Right atrium auricular region (tissue), 2 donors: ENCODE measurements at regions not wholly inside any gene's neighbourhood (a gene's known extent, or its start where the extent isn't known, plus 50 kb on each side); places are given as distances from the start of the nearest gene placed in this dataset.
"Not testable (repeated sequence)": the region's sequence is repeated elsewhere in the genome, so short reads cannot be mapped to it uniquely, and the experiment has no call there.

Experiments used
- DNase-seq: peaks from one replicate; pipeline ENCODE4 v3.0.0-alpha.2; 2019; ENCODE audit warnings: low spot score
- H3K27ac ChIP-seq, 2 donors: fragments of 200-600 bp; sonication (generic); 1 replicate in 1 of 2; 2 replicates in 1 of 2; pipeline ENCODE4 v1.5.1; 2016 to 2019
- H3K27me3 ChIP-seq, 2 donors: fragments of 200-600 bp; sonication (generic); one replicate each; pipeline versions ENCODE4 v1.5.1 to v1.6.0; 2017 to 2019
- H3K36me3 ChIP-seq: fragments of 200-600 bp; sonication (generic); one replicate; pipeline ENCODE4 v1.5.1; 2016
- H3K4me1 ChIP-seq, 2 donors: fragments of 200-600 bp; sonication (generic); one replicate each; pipeline versions ENCODE4 v1.5.1 to v1.6.0; 2017 to 2019
- H3K4me3 ChIP-seq, 2 donors: fragments of 200-600 bp; sonication (generic); 1 replicate in 1 of 2; 2 replicates in 1 of 2; pipeline ENCODE4 v1.5.1; 2017 to 2019; ENCODE audit warnings: mild to moderate bottlenecking in 1 of 2, moderate library complexity in 1 of 2
- H3K9me3 ChIP-seq, 2 donors: fragments of 200-600 bp; sonication (generic); one replicate each; pipeline ENCODE4 v1.5.1; 2019
- TF ChIP-seq, protein P1 (sequence below), 2 donors: fragments of 200-600 bp; sonication (generic); IDR thresholded peaks; one replicate each; pipeline ENCODE4 v1.5.1; 2019; ENCODE audit warnings: antibody characterized with exemption in 2 of 2

DNA sequence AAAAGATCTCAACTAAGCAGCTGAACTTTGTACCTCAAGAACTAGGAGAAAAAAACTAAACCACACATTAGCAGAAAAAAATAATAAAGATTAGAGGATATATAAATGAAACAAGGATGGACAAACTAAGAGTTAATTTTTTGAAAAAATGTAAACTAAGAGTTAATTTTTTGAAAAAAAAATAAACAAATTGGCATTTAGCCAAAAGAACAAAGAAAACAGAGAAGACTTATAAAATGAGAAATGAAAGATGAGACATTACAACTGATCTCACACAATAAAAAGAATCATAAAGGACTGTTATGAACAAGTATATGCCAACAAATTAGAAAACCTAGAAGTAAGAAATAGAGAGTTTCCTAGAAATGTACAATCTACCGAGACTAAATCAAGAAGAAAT, 859.2 kb upstream of the GYPC start:
- Histone ChIP-seq H3K4me1 (no peaks in the 10 kb centered on the region), H3K36me3 (no peaks in the 10 kb centered on the region), H3K9me3 (peaks cover 0 to 12% of the 10 kb centered on the region in 2 donors), H3K27ac (no peak overlapping the region), H3K27me3 (no peaks in the 10 kb centered on the region), H3K4me3 (no peak overlapping the region)
- TF ChIP-seq, protein P1, sequence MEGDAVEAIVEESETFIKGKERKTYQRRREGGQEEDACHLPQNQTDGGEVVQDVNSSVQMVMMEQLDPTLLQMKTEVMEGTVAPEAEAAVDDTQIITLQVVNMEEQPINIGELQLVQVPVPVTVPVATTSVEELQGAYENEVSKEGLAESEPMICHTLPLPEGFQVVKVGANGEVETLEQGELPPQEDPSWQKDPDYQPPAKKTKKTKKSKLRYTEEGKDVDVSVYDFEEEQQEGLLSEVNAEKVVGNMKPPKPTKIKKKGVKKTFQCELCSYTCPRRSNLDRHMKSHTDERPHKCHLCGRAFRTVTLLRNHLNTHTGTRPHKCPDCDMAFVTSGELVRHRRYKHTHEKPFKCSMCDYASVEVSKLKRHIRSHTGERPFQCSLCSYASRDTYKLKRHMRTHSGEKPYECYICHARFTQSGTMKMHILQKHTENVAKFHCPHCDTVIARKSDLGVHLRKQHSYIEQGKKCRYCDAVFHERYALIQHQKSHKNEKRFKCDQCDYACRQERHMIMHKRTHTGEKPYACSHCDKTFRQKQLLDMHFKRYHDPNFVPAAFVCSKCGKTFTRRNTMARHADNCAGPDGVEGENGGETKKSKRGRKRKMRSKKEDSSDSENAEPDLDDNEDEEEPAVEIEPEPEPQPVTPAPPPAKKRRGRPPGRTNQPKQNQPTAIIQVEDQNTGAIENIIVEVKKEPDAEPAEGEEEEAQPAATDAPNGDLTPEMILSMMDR (IDR thresholded peaks at IDR 0.05) = no peak
- no peak for DNase-seq

DNA sequence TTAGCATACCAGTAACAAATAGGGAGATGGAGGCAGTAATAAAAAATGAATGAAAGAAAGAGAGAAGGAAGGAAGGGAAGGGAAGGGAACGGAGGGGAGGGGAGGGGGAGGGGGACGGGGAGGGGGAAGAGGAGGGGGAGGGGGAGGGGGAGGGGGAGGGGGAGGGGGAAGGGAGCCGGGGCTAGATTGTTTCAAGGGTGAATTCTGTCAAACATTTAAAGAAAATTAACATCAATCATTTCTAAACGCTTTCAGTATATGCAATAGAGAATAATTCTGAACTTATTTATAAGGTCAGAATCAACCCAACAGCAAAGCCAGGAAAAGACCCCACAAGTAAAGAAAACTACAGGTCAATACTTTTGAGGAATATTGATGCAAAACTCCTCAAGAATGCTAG, 858.8 kb upstream of the GYPC start:
- peaks cover 0 to 14% of the 10 kb centered on the region in 2 donors for H3K9me3 ChIP-seq
- TF ChIP-seq, protein P1 (IDR thresholded peaks at IDR 0.05) = no peak
- H3K27ac ChIP-seq = no peak overlapping the region
- H3K4me1 ChIP-seq = no peaks in the 10 kb centered on the region
- no peaks in the 10 kb centered on the region for H3K36me3 ChIP-seq
- no peaks in the 10 kb centered on the region for H3K27me3 ChIP-seq
- H3K4me3 ChIP-seq = no peak overlapping the region
- DNase-seq = no peak

DNA sequence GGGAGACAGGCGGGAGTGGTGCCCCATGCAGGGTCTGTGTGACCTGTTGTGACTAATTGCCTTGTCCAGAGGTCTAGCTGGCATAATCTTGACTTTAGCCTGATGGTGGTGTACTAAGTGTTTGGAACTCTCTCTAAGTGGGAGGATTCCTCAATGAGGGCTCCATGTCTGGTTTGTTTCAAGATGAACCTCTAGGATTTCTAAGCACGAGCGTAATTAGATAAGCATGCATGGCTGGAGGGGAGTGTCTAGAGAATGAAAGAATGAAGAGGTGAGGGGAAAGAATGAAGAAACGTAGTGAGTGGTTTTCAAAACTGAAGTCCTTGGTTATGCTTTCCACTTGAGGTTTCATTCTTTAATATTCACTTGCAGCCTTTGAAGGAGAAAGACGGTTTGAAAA, 833.2 kb upstream of the GYPC start:
- Histone ChIP-seq H3K4me1 (no peaks in the 10 kb centered on the region), H3K36me3 (no peaks in the 10 kb centered on the region), H3K4me3 (no peak overlapping the region), H3K27ac (no peak overlapping the region), H3K27me3 (no peaks in the 10 kb centered on the region), H3K9me3 (no peaks in the 10 kb centered on the region)
- TF ChIP-seq, protein P1 (IDR thresholded peaks at IDR 0.05) = no peak
- no peak for DNase-seq

DNA sequence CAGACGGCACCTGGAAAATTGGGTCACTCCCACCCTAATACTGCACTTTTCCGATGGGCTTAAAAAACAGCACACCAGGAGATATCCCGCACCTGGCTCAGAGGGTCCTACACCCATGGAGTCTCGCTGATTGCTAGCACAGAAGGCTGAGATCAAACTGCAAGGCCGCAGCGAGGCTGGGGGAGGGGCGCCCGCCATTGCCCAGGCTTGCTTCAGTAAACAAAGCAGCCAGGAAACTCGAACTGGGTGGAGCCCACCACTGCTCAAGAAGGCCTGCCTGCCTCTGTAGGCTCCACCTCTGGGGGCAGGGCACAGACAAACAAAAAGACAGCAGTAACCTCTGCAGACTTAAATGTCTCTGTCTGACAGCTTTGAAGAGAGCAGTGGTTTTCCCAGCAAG, 830.2 kb upstream of the GYPC start:
- not testable (repeated sequence) for H3K36me3 ChIP-seq, H3K9me3 ChIP-seq, H3K27me3 ChIP-seq, H3K27ac ChIP-seq, H3K4me3 ChIP-seq, H3K4me1 ChIP-seq, DNase-seq

DNA sequence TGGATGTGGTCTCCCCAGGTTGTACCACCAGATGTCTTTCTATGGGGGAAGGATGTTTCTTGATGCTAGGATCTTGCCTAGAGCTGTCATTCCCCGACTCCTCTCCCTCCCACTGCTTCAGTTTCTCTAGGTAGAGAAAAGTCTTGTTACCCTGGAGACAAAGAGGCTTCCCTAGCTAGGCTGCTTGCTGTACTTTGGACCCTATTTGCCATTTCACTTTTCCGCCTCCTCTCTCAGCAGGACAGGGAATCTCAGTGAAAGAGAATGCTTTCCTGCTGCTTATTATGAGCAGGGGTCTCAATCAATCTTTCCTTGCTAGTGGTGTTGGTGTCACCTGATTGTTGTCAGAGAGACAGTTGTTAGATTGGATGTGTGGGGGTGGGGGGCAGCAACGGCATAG, 818.8 kb upstream of the GYPC start:
- TF ChIP-seq, protein P1 (IDR thresholded peaks at IDR 0.05) = no peak
- no peaks in the 10 kb centered on the region for H3K36me3 ChIP-seq
- no peak overlapping the region for H3K4me3 ChIP-seq
- H3K9me3 ChIP-seq = no peaks in the 10 kb centered on the region
- DNase-seq = no peak
- H3K4me1 ChIP-seq = no peaks in the 10 kb centered on the region
- no peaks in the 10 kb centered on the region for H3K27me3 ChIP-seq
- no peak overlapping the region for H3K27ac ChIP-seq

DNA sequence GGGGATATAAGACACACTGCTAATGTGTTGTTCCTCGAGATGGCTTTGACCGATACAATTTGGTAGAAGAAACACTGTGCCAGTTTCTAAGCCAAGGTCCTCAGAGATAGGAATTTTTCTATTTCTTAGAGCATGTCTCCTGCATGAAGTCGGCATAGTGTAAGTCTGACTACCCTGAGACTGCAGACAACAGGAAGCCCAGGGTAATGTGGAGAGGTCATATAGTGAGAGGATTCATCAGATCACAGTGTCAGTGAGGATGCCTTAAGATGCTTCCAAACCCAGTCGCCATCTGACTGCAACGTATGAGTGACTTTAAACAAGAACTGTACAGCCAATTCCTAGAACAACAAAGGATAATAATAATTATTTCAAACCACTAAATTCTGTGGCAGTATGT, 818.3 kb upstream of the GYPC start:
- Histone ChIP-seq H3K27ac (no peak overlapping the region), H3K27me3 (no peaks in the 10 kb centered on the region), H3K9me3 (no peaks in the 10 kb centered on the region), H3K4me3 (no peak overlapping the region), H3K36me3 (no peaks in the 10 kb centered on the region), H3K4me1 (no peaks in the 10 kb centered on the region)
- TF ChIP-seq, protein P1 (IDR thresholded peaks at IDR 0.05) = no peak
- no peak for DNase-seq
